ENCODE measurements at regions not wholly inside any gene's neighbourhood (a gene's known extent, or its start where the extent isn't known, plus 50 kb on each side); places are given as distances from the start of the nearest gene placed in this dataset.

GRCh38 chr20:52410182-52410647, 218.6 kb upstream of the ZFP64 start:
- no peak for TF ChIP-seq CTCF (IDR thresholded peaks at IDR 0.05; ENCODE audit: low read depth, low read length)
- DNase-seq (ENCODE audit: low read depth in 2 of 2) = peak in 1 of 2 donors; percentile 78
- no peak overlapping the region for H3K4me3 ChIP-seq (replicated peaks in 1 of 2; ENCODE audit: low read depth in 2 of 2, low read length in 2 of 2)

- no peak for DNase-seq (ENCODE audit: low read depth in 2 of 2)
- no peak for TF ChIP-seq CTCF (IDR thresholded peaks at IDR 0.05; ENCODE audit: low read depth, low read length)
- no peak overlapping the region for H3K4me3 ChIP-seq (replicated peaks in 1 of 2; ENCODE audit: low read depth in 2 of 2, low read length in 2 of 2)
Observed at GRCh38 chr20:52405986-52406385, 214.4 kb upstream of the ZFP64 start.

GRCh38 chr20:52405417-52405816, 213.8 kb upstream of the ZFP64 start:
- no peak for DNase-seq (ENCODE audit: low read depth in 2 of 2)

GRCh38 chr20:52404671-52405070, 213.1 kb upstream of the ZFP64 start:
- H3K4me3 ChIP-seq (replicated peaks in 1 of 2; ENCODE audit: low read depth in 2 of 2, low read length in 2 of 2) = no peak overlapping the region
- DNase-seq (ENCODE audit: low read depth in 2 of 2) = no peak
- no peak for TF ChIP-seq CTCF (IDR thresholded peaks at IDR 0.05; ENCODE audit: low read depth, low read length)

More at GRCh38 chr20:52405417-52405816, 213.8 kb upstream of the ZFP64 start:
- no peak overlapping the region for H3K4me3 ChIP-seq (replicated peaks in 1 of 2; ENCODE audit: low read depth in 2 of 2, low read length in 2 of 2)
- no peak for TF ChIP-seq CTCF (IDR thresholded peaks at IDR 0.05; ENCODE audit: low read depth, low read length)

- no peak for TF ChIP-seq CTCF (IDR thresholded peaks at IDR 0.05; ENCODE audit: low read depth, low read length)
- DNase-seq (ENCODE audit: low read depth in 2 of 2) = no peak
- no peak overlapping the region for H3K4me3 ChIP-seq (replicated peaks in 1 of 2; ENCODE audit: low read depth in 2 of 2, low read length in 2 of 2)
Observed at GRCh38 chr20:52402950-52403349, 211.4 kb upstream of the ZFP64 start.

GRCh38 chr20:52402514-52402913, 210.9 kb upstream of the ZFP64 start:
- DNase-seq (ENCODE audit: low read depth in 2 of 2) = peak in 1 of 2 donors; percentile 9
- no peak for TF ChIP-seq CTCF (IDR thresholded peaks at IDR 0.05; ENCODE audit: low read depth, low read length)
- H3K4me3 ChIP-seq (replicated peaks in 1 of 2; ENCODE audit: low read depth in 2 of 2, low read length in 2 of 2) = no peak overlapping the region

GRCh38 chr20:52401431-52401830, 209.9 kb upstream of the ZFP64 start:
- H3K4me3 ChIP-seq (replicated peaks in 1 of 2; ENCODE audit: low read depth in 2 of 2, low read length in 2 of 2) = no peak overlapping the region
- TF ChIP-seq CTCF (IDR thresholded peaks at IDR 0.05; ENCODE audit: low read depth, low read length) = no peak
- no peak for DNase-seq (ENCODE audit: low read depth in 2 of 2)
